HL-60 (cell line): ENCODE measurements at regions not wholly inside any gene's neighbourhood (a gene's known extent, or its start where the extent isn't known, plus 50 kb on each side); places are given as distances from the start of the nearest gene placed in this dataset.

Experiments used
- CTCF ChIP-seq: IDR thresholded peaks from one replicate; pipeline ENCODE4 v1.5.1; 2011; ENCODE audit warnings: low read length, control low read depth, inconsistent platforms; ENCODE audit not compliant: insufficient read depth
- GABPA ChIP-seq: IDR thresholded peaks from 2 replicates; pipeline ENCODE4 v1.6.1; 2012; ENCODE audit warnings: low read depth
- POLR2AphosphoS5 ChIP-seq: IDR thresholded peaks from 2 replicates; pipeline ENCODE4 v1.6.1; 2012; ENCODE audit warnings: low read depth
- REST ChIP-seq: IDR thresholded peaks from 2 replicates; pipeline ENCODE4 v1.6.1; 2012; ENCODE audit warnings: low read depth; ENCODE audit not compliant: insufficient replicate concordance
- SPI1 ChIP-seq: IDR thresholded peaks from 2 replicates; pipeline ENCODE4 v1.6.1; 2012; ENCODE audit warnings: low read depth, mild to moderate bottlenecking, borderline replicate concordance

GRCh38 chr3:74375653-74376052 lies 238.8 kb downstream of the CNTN3 start:
- TF ChIP-seq POLR2AphosphoS5 (no peak), REST (no peak), CTCF (no peak), SPI1 (no peak), GABPA (no peak)
